HG02763 (cell line): ENCODE measurements at regions not wholly inside any gene's neighbourhood (a gene's known extent, or its start where the extent isn't known, plus 50 kb on each side); places are given as distances from the start of the nearest gene placed in this dataset.

Source experiments
- ATAC-seq: cut with Tn5 transposase; IDR thresholded peaks from one replicate; pipeline ENCODE4 v1.9.1; 2021; ENCODE audit warnings: mild to moderate bottlenecking, moderate library complexity; ENCODE audit not compliant: unreplicated experiment

DNA sequence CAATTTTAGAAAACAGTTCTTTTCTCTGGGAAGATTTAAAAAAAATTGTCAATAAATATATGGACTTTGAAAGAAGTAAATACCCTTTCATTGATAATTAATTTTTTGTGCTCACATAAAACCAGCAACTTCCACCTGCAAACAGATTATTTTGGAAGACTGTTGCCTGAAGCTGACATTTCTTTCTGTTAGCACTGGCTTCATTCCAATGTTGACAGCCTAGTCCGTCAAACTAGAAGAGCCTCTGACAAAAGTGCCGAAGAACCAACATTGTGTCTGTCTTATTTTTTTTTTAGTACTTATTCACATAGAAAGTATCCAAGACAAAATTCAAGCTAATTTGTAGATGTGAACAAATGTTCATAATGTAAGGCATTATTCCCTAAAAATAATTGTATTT lies 108.6 kb upstream of the TMEM161B start:
- ATAC-seq = no peak

DNA sequence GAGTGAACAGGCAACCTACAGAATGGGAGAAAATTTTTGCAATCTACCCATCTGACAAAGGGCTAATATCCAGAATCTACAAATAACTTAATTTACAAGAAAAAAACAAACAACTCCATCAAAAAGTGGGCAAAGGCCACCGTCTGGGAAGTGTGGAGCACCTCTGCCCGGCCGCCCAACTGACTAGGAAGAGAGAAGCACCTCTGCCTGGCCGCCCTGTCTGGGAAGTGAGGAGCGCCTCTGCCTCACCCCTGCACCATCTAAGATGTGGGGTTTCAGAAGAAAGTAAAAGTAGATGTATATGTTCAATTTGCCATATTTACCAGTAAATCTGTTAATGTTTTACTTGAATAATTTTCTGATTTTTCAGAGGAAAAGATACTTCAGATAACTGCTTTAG lies 108.1 kb upstream of the TMEM161B start:
- no peak for ATAC-seq

DNA sequence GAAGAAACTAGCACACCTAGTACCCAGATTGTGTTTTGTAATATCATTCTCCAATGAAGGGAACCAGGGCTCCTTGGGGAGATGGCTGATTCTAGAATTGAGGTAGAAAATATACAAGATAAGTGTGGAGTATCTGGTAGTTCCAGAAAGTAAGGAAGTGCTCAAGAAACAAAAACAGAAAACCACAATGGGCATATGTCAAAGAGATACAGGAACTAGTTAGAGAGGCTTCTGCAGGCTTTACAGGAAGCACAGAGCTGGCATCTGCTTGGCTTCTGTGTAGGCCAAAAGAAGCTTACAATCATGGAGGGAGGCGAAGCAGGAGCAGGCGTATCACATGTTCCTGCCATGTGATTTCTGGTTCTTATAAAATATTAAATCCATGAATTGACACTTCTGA lies 105.7 kb upstream of the TMEM161B start:
- ATAC-seq = no peak

DNA sequence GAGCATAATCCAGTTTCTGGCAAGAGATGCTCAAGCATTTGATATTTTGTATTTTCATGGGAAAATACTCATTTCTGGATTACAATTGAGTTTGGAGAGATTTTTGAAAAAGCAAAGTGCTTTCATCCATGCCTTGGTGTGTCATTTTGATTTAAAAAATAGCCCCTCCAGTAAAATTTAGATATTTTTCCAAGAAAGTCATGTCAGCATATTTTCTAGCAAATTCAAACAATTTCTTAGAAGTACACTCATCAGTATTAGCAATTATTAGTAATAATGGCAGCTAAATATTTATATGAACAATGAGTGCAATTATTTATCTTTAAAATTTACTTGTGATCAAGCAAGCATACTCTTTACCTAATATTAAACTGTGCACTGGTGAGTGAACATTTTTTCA lies 102.2 kb upstream of the TMEM161B start:
- ATAC-seq = no peak

DNA sequence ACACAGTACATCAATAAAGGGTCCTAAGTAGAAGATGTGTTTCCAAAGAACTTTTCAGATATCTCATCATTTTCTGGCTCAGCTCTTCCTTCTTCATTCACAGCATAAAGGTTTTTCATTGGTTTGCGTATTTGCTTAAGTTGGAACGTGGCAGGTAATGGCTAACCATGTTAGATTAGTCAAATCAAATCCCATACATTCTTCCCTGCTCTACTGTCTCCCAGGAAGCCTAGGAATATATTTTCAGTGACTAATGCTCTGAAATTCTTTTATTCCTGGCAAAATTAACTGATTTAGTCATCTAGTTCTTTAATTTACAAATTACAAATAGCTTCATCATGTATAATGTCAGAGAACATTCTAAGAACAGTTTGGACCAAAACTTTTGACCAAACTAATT lies 99.6 kb upstream of the TMEM161B start:
- ATAC-seq = no peak

DNA sequence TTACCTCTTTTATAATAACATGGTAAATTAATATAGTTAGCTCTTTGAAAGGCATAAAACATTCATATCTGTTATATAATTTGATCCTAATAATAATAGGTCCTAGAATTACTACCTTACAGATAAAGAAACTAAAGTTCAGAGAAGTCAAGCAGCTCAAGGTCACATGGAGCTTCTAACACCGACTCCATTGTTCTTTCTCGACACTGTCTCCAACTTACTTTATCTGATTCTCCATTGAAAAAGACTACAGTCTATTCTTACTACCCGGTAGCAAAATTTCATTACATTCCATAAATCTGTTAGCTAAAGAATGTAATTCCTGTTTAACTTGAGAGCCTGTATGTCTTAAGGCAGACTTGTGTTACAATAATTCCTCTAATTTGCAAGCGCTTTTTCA lies 96.3 kb upstream of the TMEM161B start:
- ATAC-seq = no peak

DNA sequence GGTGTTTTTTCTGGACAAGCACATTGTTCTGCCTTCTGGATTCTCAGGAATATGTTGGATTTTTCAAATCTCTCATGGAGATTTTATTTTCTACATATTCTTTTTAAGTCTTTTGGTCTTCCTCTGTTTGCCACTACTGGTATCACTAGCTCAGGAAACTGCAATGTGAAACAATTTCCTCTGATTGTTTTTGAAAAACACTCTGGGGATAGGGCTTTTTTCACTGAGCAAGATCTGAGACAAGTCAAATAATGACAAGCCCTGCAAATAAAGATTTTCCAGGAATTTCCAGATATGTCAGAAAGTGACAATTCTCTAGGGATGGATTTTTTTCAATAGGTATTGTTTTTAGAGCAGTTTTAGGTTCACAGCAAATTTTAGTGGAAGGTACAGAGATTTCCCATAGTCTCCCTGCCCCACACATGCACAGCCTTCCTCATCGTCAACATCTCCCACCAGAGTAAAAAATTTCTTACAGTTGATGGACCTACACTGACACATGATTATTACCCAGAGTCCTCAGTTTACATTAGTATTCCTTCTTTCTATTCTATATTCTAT lies 86.9 kb upstream of the TMEM161B start:
- ATAC-seq = no peak

DNA sequence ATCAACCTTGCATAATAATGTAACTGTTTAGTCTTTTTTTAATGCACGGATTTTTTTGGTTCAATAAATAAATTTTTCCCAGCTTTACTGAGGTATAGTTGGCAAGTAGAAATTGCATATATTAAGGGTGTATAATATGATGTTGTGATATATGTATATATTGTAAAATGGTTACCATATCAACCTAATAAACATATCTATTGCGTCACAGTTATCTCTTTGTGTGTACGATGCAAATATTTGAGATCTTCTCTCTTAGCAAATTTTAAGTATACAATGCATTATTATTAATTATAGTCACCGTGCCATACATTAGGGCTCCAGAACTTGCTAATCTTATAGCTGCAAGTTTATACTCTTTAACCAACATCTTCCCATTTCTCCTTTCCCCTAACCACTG lies 57.2 kb upstream of the TMEM161B start:
- no peak for ATAC-seq

DNA sequence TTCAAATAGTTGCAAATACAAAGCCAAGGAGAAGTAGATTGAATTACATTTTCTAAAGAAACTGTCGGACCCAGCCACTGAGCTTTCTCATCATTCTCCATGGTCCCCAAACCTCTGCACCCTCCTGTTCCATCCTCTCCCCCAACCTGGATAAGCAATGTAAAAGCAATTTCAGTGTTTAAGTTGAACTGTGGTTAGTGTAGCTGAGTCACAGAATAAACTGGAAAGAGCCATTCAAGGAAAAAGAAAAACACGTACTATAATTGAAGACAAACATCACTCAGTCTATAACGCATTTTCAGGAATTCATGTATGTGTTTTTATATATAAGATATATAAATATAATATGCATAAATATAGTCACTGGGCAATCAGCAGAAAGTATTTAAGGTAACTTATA lies 54.1 kb upstream of the TMEM161B start:
- no peak for ATAC-seq
